SK-N-SH treated with all-trans-retinoic acid at 6 μM for 48 hours (cell line): ENCODE measurements at regions not wholly inside any gene's neighbourhood (a gene's known extent, or its start where the extent isn't known, plus 50 kb on each side); places are given as distances from the start of the nearest gene placed in this dataset.
A peak's percentile ranks its signal among the peaks of the same experiment; 100 is the strongest.

Experiments
- ATAC-seq: fragments of 200-7000 bp; cut with Tn5 transposase; 3 replicates; pipeline ENCODE4 v1.9.1; 2020; ENCODE audit warnings: mild to moderate bottlenecking, moderate library complexity
- CREB5 ChIP-seq: fragments of 250-450 bp; sonication (Bioruptor Pico); IDR thresholded peaks from 2 replicates; pipeline ENCODE4 v1.5.1; 2020; ENCODE audit warnings: low read depth, mild to moderate bottlenecking, moderate library complexity
- CSDC2 ChIP-seq: fragments of 250-450 bp; sonication (Bioruptor Pico); IDR thresholded peaks from 2 replicates; pipeline ENCODE4 v1.5.0; 2020; ENCODE audit warnings: mild to moderate bottlenecking, moderate library complexity
- ESRRG ChIP-seq: fragments of 250-450 bp; sonication (Bioruptor Pico); IDR thresholded peaks from 2 replicates; pipeline ENCODE4 v1.6.1; 2021; ENCODE audit warnings: mild to moderate bottlenecking
- GLIS3 ChIP-seq: fragments of 250-450 bp; sonication (Bioruptor Pico); IDR thresholded peaks from 2 replicates; pipeline ENCODE4 v1.5.0; 2020; ENCODE audit warnings: mild to moderate bottlenecking, moderate library complexity
- ISL1 ChIP-seq: fragments of 250-450 bp; sonication (Bioruptor Pico); IDR thresholded peaks from 2 replicates; pipeline ENCODE4 v2.1.2; 2022; ENCODE audit warnings: mild to moderate bottlenecking, moderate library complexity
- OSR1 ChIP-seq: fragments of 250-450 bp; sonication (Bioruptor Pico); IDR thresholded peaks from 2 replicates; pipeline ENCODE4 v1.8.0; 2022; ENCODE audit warnings: moderate library complexity, mild to moderate bottlenecking, inconsistent platforms
- PATZ1 ChIP-seq: fragments of 250-450 bp; sonication (Bioruptor Pico); IDR thresholded peaks from 2 replicates; pipeline ENCODE4 v1.8.0; 2020; ENCODE audit warnings: mild to moderate bottlenecking, moderate library complexity, borderline replicate concordance
- POU6F1 ChIP-seq: fragments of 250-450 bp; sonication (Bioruptor Pico); IDR thresholded peaks from 2 replicates; pipeline ENCODE4 v1.8.0; 2021; ENCODE audit warnings: low read depth, mild to moderate bottlenecking, moderate library complexity, borderline replicate concordance
- PPARA ChIP-seq: fragments of 250-450 bp; sonication (Bioruptor Pico); IDR thresholded peaks from 2 replicates; pipeline ENCODE4 v1.5.0; 2020; ENCODE audit warnings: mild to moderate bottlenecking, borderline replicate concordance
- SNAI2 ChIP-seq: fragments of 250-450 bp; sonication (Bioruptor Pico); IDR thresholded peaks from 2 replicates; pipeline ENCODE4 v1.5.0; 2020; ENCODE audit warnings: mild to moderate bottlenecking, moderate library complexity
- TCF4 ChIP-seq: fragments of 250-450 bp; sonication (Bioruptor Pico); IDR thresholded peaks from 2 replicates; pipeline ENCODE4 v1.8.0; 2021; ENCODE audit warnings: mild to moderate bottlenecking, moderate library complexity, borderline replicate concordance
- TOX ChIP-seq: fragments of 250-450 bp; sonication (Bioruptor Pico); IDR thresholded peaks from 2 replicates; pipeline ENCODE4 v1.8.0; 2021; ENCODE audit warnings: mild to moderate bottlenecking, moderate library complexity, borderline replicate concordance
- TSHZ2 ChIP-seq: fragments of 250-450 bp; sonication (Bioruptor Pico); IDR thresholded peaks from 2 replicates; pipeline ENCODE4 v1.5.0; 2020; ENCODE audit warnings: mild to moderate bottlenecking, moderate library complexity
- ZC3H10 ChIP-seq: fragments of 250-450 bp; sonication (Bioruptor Pico); IDR thresholded peaks from 2 replicates; pipeline ENCODE4 v1.5.1; 2021; ENCODE audit warnings: mild to moderate bottlenecking, moderate library complexity
- ZFP3 ChIP-seq: fragments of 250-450 bp; sonication (Bioruptor Pico); IDR thresholded peaks from 2 replicates; pipeline ENCODE4 v1.5.0; 2020; ENCODE audit warnings: mild to moderate bottlenecking, moderate library complexity
- ZFP30 ChIP-seq: fragments of 450-650 bp; formaldehyde crosslinking; IDR thresholded peaks from 2 replicates; pipeline ENCODE4 v1.5.0; 2022; ENCODE audit warnings: mild to moderate bottlenecking, moderate library complexity
- ZNF565 ChIP-seq: fragments of 450-650 bp; formaldehyde crosslinking; conservative IDR thresholded peaks from 2 replicates; pipeline ENCODE4 v1.5.0; 2020; ENCODE audit warnings: low read depth, mild to moderate bottlenecking, moderate library complexity
- ZNF70 ChIP-seq: fragments of 450-650 bp; formaldehyde crosslinking; IDR thresholded peaks from 2 replicates; pipeline ENCODE4 v1.5.0; 2020; ENCODE audit warnings: mild to moderate bottlenecking, moderate library complexity
- ZNF8 ChIP-seq: fragments of 450-650 bp; formaldehyde crosslinking; IDR thresholded peaks from 2 replicates; pipeline ENCODE4 v1.5.0; 2020; ENCODE audit warnings: mild to moderate bottlenecking, moderate library complexity

- TF ChIP-seq PATZ1 (CRISPR knock-in tag): no peak
- no peak for TF ChIP-seq ZNF70 (CRISPR knock-in tag)
- TF ChIP-seq ZC3H10 (CRISPR knock-in tag): no peak
- TF ChIP-seq ZNF8: no peak
- TF ChIP-seq TCF4 (CRISPR knock-in tag): no peak
- no peak for TF ChIP-seq ESRRG (CRISPR knock-in tag)
- no peak for TF ChIP-seq SNAI2 (CRISPR knock-in tag)
- TF ChIP-seq OSR1 (CRISPR knock-in tag): no peak
- TF ChIP-seq TSHZ2 (CRISPR knock-in tag): no peak
Measured at GRCh38 chrX:96455078-96455477, 229.6 kb upstream of the DIAPH2 start (continued).

- no peak for TF ChIP-seq SNAI2 (CRISPR knock-in tag)
- TF ChIP-seq CSDC2: no peak
- TF ChIP-seq ZFP30 (CRISPR knock-in tag): no peak
- TF ChIP-seq ZNF8: no peak
- TF ChIP-seq GLIS3: no peak
- no peak for TF ChIP-seq ESRRG (CRISPR knock-in tag)
- no peak for TF ChIP-seq POU6F1 (CRISPR knock-in tag)
- no peak for ATAC-seq
Measured at GRCh38 chrX:96464880-96465558, 219.6 kb upstream of the DIAPH2 start.

GRCh38 chrX:96474029-96474740 is 210.5 kb upstream of the DIAPH2 start:
- TF ChIP-seq ZNF565 (CRISPR knock-in tag): no peak
- no peak for TF ChIP-seq ISL1 (CRISPR knock-in tag)
- TF ChIP-seq ZFP3 (CRISPR knock-in tag): no peak
- TF ChIP-seq TOX: no peak
- TF ChIP-seq ZFP30 (CRISPR knock-in tag): no peak
- no peak for TF ChIP-seq CREB5 (CRISPR knock-in tag)
- no peak for TF ChIP-seq GLIS3
- no peak for TF ChIP-seq ZNF70 (CRISPR knock-in tag)
- TF ChIP-seq SNAI2 (CRISPR knock-in tag): no peak

DNA sequence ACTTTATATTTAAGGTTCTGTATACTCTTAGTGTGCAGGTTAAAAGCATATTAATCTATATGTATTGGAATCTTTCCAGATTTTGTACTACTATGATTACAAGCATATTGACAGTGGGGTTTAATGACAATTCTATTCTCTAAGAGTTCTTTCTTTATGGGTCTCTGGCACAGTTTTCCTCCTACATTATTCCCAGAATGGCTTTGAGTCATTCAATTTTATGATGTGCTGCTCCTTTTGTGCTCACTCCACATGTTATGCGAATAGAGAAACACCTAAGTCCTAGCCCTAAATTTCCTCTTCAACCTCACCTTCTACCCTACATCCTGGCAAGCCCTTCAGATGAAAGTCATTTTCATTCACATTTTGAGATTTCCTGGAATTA is 209.9 kb upstream of the DIAPH2 start:
- TF ChIP-seq PPARA (no peak), ZNF565 (CRISPR knock-in tag) (no peak)
- ATAC-seq: no peak

More at GRCh38 chrX:96474029-96474740, 210.5 kb upstream of the DIAPH2 start:
- ATAC-seq: no peak

DNA sequence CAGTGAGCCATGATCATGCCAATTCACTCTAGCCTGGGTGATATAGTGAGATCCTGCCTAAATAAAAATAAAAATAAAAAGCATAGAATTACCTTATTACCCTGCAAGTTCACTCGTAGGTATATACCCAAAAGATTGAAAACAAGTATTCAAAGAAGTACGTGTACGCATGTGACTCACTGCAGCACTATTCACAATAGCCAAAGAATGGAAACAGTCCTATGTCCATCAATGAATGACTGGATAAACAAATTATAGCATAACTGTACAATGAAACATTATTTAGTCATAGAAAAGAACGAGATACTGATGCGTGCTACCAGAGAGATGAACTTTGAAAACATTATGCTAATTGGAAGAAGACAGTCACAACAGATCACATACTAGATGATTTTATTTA is 204.6 kb upstream of the DIAPH2 start:
- peak; percentile 47; the same call in 2 of the 3 replicates for ATAC-seq
- no peak for TF ChIP-seq ZC3H10 (CRISPR knock-in tag)
- TF ChIP-seq CREB5 (CRISPR knock-in tag): no peak
- TF ChIP-seq ZFP30 (CRISPR knock-in tag): no peak
- no peak for TF ChIP-seq PPARA
- no peak for TF ChIP-seq CSDC2
- TF ChIP-seq PATZ1 (CRISPR knock-in tag): no peak
- no peak for TF ChIP-seq TSHZ2 (CRISPR knock-in tag)
